CD4-positive, alpha-beta T cell (primary cell): ENCODE measurements at regions not wholly inside any gene's neighbourhood (a gene's known extent, or its start where the extent isn't known, plus 50 kb on each side); places are given as distances from the start of the nearest gene placed in this dataset.

Source experiments
- ATAC-seq: fragments of 200-7000 bp; cut with Tn5 transposase; one replicate; pipeline ENCODE4 v1.10.0; 2022; ENCODE audit warnings: mild to moderate bottlenecking; ENCODE audit not compliant: poor library complexity
- CTCF ChIA-PET: fragments of 350-600 bp; sonication (Branson Sonifier 250); formaldehyde crosslinking; loops from one replicate; lab custom pipeline; 2021; ENCODE audit warnings: antibody characterized with exemption, inconsistent platforms; lab: Charles Lee
- POLR2A ChIA-PET: fragments of 350-600 bp; sonication (Branson Sonifier 250); formaldehyde crosslinking; loops from one replicate; lab custom pipeline; 2021; ENCODE audit warnings: antibody characterized with exemption, inconsistent platforms; lab: Charles Lee
- DNase-seq, 14 experiments: peaks; one replicate each; pipeline ENCODE4 v3.0.0-alpha.2; 2013 to 2020; ENCODE audit warnings: mixed read lengths in 2 of 14
- H3K27ac ChIP-seq, 2 donors: one replicate each; pipeline versions ENCODE4 v1.5.1 to v1.7.0; 2013; ENCODE audit warnings: low read length in 2 of 2, low read depth in 1 of 2, mild to moderate bottlenecking in 1 of 2
- H3K27me3 ChIP-seq, 2 experiments: 1 replicate in 1 of 2; 2 replicates in 1 of 2; pipeline versions ENCODE4 v1.6.1 to v1.7.0; 2013; ENCODE audit warnings: low read length in 2 of 2, control low read depth in 1 of 2, mild to moderate bottlenecking in 1 of 2, moderate library complexity in 1 of 2; ENCODE audit not compliant: insufficient read depth in 2 of 2, control insufficient read depth in 1 of 2
- H3K36me3 ChIP-seq: one replicate; pipeline ENCODE4 v1.6.1; 2013; ENCODE audit warnings: low read length, control low read depth; ENCODE audit not compliant: insufficient read depth
- H3K4me1 ChIP-seq: one replicate; pipeline ENCODE4 v1.6.1; 2013; ENCODE audit warnings: low read length, control low read depth; ENCODE audit not compliant: insufficient read depth
- H3K4me3 ChIP-seq: one replicate; pipeline ENCODE4 v1.5.1; 2013; ENCODE audit warnings: mild to moderate bottlenecking, low read length, moderate library complexity
- H3K9me3 ChIP-seq, 2 experiments: 1 replicate in 1 of 2; 2 replicates in 1 of 2; pipeline versions ENCODE4 v1.6.1 to v1.7.0; 2013; ENCODE audit warnings: low read length in 2 of 2, mild to moderate bottlenecking in 2 of 2, control low read depth in 1 of 2, moderate library complexity in 1 of 2; ENCODE audit not compliant: control insufficient read depth in 1 of 2, insufficient read depth in 1 of 2
- H3K27ac Mint-ChIP-seq: one replicate; pipeline ENCODE4 v1.8.0; 2020; ENCODE audit warnings: mixed read lengths
- H3K27me3 Mint-ChIP-seq: one replicate; pipeline ENCODE4 v1.8.0; 2021; ENCODE audit warnings: mixed read lengths
- H3K36me3 Mint-ChIP-seq: one replicate; pipeline ENCODE4 v1.8.0; 2021; ENCODE audit warnings: low read depth, mixed read lengths
- H3K4me1 Mint-ChIP-seq: one replicate; pipeline ENCODE4 v1.8.0; 2021; ENCODE audit warnings: low read depth, mixed read lengths
- H3K4me3 Mint-ChIP-seq: one replicate; pipeline ENCODE4 v1.8.0; 2020; ENCODE audit warnings: mild to moderate bottlenecking, mixed read lengths
- H3K9me3 Mint-ChIP-seq: one replicate; pipeline ENCODE4 v1.8.0; 2020; ENCODE audit warnings: mixed read lengths
- CTCF ChIP-seq: fragments of 200-600 bp; IDR thresholded peaks from one replicate; pipeline ENCODE4 v1.8.0; 2022; ENCODE audit warnings: antibody characterized with exemption, mild to moderate bottlenecking
- intact Hi-C, 2 experiments: fragments of 100-400 bp; cut with DNase I in 1 of 2; cut with micrococcal nuclease in 1 of 2; formaldehyde crosslinking; loops; one replicate each; pipeline versions ENCODE4 v1.15.1 to v1.9.0; 2023 to 2025; cut with DNase I, micrococcal nuclease

GRCh38 chr10:83333566-83333965 lies 805.7 kb upstream of the GHITM start:
- DNase-seq: no peak
- H3K36me3 ChIP-seq: no peaks in the 10 kb centered on the region
- no peak overlapping the region for H3K4me3 Mint-ChIP-seq
- H3K4me1 ChIP-seq: no peaks in the 10 kb centered on the region
- peaks cover 3% of the 10 kb centered on the region for H3K9me3 Mint-ChIP-seq
- no peak overlapping the region for H3K4me3 ChIP-seq
- intact Hi-C loops: no loop called here
- CTCF ChIA-PET: no interaction called here
- peaks cover 0 to 3% of the 10 kb centered on the region in 2 experiments for H3K9me3 ChIP-seq
- no peak overlapping the region for H3K27ac Mint-ChIP-seq
- POLR2A ChIA-PET: no interaction called here
- no peaks in the 10 kb centered on the region for H3K27me3 Mint-ChIP-seq
- no peak overlapping the region for H3K27ac ChIP-seq
- H3K4me1 Mint-ChIP-seq: no peaks in the 10 kb centered on the region
- H3K36me3 Mint-ChIP-seq: no peaks in the 10 kb centered on the region
- ATAC-seq: no peak
- H3K27me3 ChIP-seq: no peaks in the 10 kb centered on the region
- TF ChIP-seq CTCF: no peak

GRCh38 chr10:83343676-83344075 lies 795.6 kb upstream of the GHITM start:
- peaks cover 10% of the 10 kb centered on the region for H3K9me3 Mint-ChIP-seq

GRCh38 chr10:83346266-83346910 lies 792.9 kb upstream of the GHITM start:
- H3K27ac ChIP-seq: no peak overlapping the region
- H3K4me3 ChIP-seq: no peak overlapping the region
- H3K4me3 Mint-ChIP-seq: no peak overlapping the region
- no peaks in the 10 kb centered on the region for H3K36me3 ChIP-seq
- ChIA-PET CTCF (no interaction called here), POLR2A (no interaction called here)
- no peaks in the 10 kb centered on the region for H3K36me3 Mint-ChIP-seq
- intact Hi-C loops: no loop called here
- DNase-seq: no peak
- no peaks in the 10 kb centered on the region for H3K4me1 Mint-ChIP-seq
- TF ChIP-seq CTCF: no peak
- peaks cover 5 to 14% of the 10 kb centered on the region in 2 experiments for H3K9me3 ChIP-seq
- no peaks in the 10 kb centered on the region for H3K4me1 ChIP-seq
- H3K9me3 Mint-ChIP-seq: peaks cover 5% of the 10 kb centered on the region
- no peak overlapping the region for H3K27ac Mint-ChIP-seq
- H3K27me3 ChIP-seq: no peaks in the 10 kb centered on the region
- H3K27me3 Mint-ChIP-seq: no peaks in the 10 kb centered on the region
- ATAC-seq: no peak

More at GRCh38 chr10:83343676-83344075, 795.6 kb upstream of the GHITM start:
- ATAC-seq (no peak), DNase-seq (no peak)
- Histone ChIP-seq H3K9me3 (peaks cover 5 to 10% of the 10 kb centered on the region in 2 experiments), H3K4me3 (no peak overlapping the region), H3K27ac (no peak overlapping the region), H3K36me3 (no peaks in the 10 kb centered on the region), H3K4me1 (no peaks in the 10 kb centered on the region), H3K27me3 (no peaks in the 10 kb centered on the region)
- Mint-ChIP-seq H3K36me3 (no peaks in the 10 kb centered on the region), H3K4me3 (no peak overlapping the region), H3K4me1 (no peaks in the 10 kb centered on the region), H3K27me3 (no peaks in the 10 kb centered on the region), H3K27ac (no peak overlapping the region)
- no peak for TF ChIP-seq CTCF
- ChIA-PET POLR2A (no interaction called here), CTCF (no interaction called here)
- intact Hi-C loops: no loop called here
